HEK293T (cell line): ENCODE measurements at regions not wholly inside any gene's neighbourhood (a gene's known extent, or its start where the extent isn't known, plus 50 kb on each side); places are given as distances from the start of the nearest gene placed in this dataset.

Experiments
- CTCF ChIA-PET: fragments of 350-600 bp; formaldehyde crosslinking; extraction: SDS; loops from one replicate; lab custom pipeline; 2021; ENCODE audit warnings: antibody characterized with exemption, inconsistent platforms; lab: Yijun Ruan, JAX
- POLR2A ChIA-PET: fragments of 350-600 bp; formaldehyde crosslinking; extraction: SDS; loops from one replicate; lab custom pipeline; 2020; ENCODE audit warnings: antibody characterized with exemption, inconsistent platforms; lab: Yijun Ruan, JAX
- DNase-seq: peaks from one replicate; pipeline ENCODE4 v3.0.0; 2012; ENCODE audit warnings: mixed read lengths; ENCODE audit errors: extremely low spot score
- ARNT ChIP-seq: fragments of 450-650 bp; IDR thresholded peaks from 2 replicates; pipeline ENCODE4 v1.6.1; 2017; ENCODE audit warnings: mild to moderate bottlenecking
- BHLHE40 ChIP-seq: fragments of 450-650 bp; IDR thresholded peaks from 2 replicates; pipeline ENCODE4 v1.6.1; 2016; ENCODE audit warnings: mild to moderate bottlenecking, moderate library complexity, borderline replicate concordance
- CTBP1 ChIP-seq: fragments of 450-650 bp; IDR thresholded peaks from 2 replicates; pipeline ENCODE4 v1.6.1; 2016; ENCODE audit warnings: borderline replicate concordance
- ELF4 ChIP-seq: fragments of 450-650 bp; IDR thresholded peaks from 2 replicates; pipeline ENCODE4 v1.6.1; 2017; ENCODE audit warnings: antibody characterized with exemption
- FOXA1 ChIP-seq: fragments of 450-650 bp; IDR thresholded peaks from 2 replicates; pipeline ENCODE4 v1.6.1; 2016; ENCODE audit warnings: mild to moderate bottlenecking
- FOXK2 ChIP-seq: fragments of 450-650 bp; IDR thresholded peaks from 2 replicates; pipeline ENCODE4 v1.6.1; 2016; ENCODE audit warnings: mild to moderate bottlenecking
- FOXM1 ChIP-seq: fragments of 450-650 bp; IDR thresholded peaks from 2 replicates; pipeline ENCODE4 v1.6.1; 2017; ENCODE audit warnings: mild to moderate bottlenecking, borderline replicate concordance
- HDGF ChIP-seq: fragments of 450-650 bp; IDR thresholded peaks from 2 replicates; pipeline ENCODE4 v1.6.1; 2017; ENCODE audit warnings: antibody characterized with exemption, borderline replicate concordance
- L3MBTL2 ChIP-seq: fragments of 450-650 bp; conservative IDR thresholded peaks from 2 replicates; pipeline ENCODE4 v1.6.1; 2016; ENCODE audit warnings: mild to moderate bottlenecking
- LEF1 ChIP-seq: fragments of 450-650 bp; IDR thresholded peaks from 2 replicates; pipeline ENCODE4 v1.6.1; 2017; ENCODE audit warnings: mild to moderate bottlenecking, borderline replicate concordance
- NFRKB ChIP-seq: fragments of 450-650 bp; IDR thresholded peaks from 2 replicates; pipeline ENCODE4 v1.6.1; 2016; ENCODE audit warnings: mild to moderate bottlenecking, moderate library complexity
- PKNOX1 ChIP-seq: fragments of 450-650 bp; IDR thresholded peaks from 2 replicates; pipeline ENCODE4 v1.6.1; 2016
- SP1 ChIP-seq: fragments of 450-650 bp; IDR thresholded peaks from 2 replicates; pipeline ENCODE4 v1.6.1; 2017
- SUZ12 ChIP-seq: fragments of 450-650 bp; IDR thresholded peaks from 2 replicates; pipeline ENCODE4 v1.6.1; 2016; ENCODE audit warnings: mild to moderate bottlenecking
- TARDBP ChIP-seq: fragments of 450-650 bp; IDR thresholded peaks from 2 replicates; pipeline ENCODE4 v1.6.1; 2016
- ZNF384 ChIP-seq: fragments of 450-650 bp; IDR thresholded peaks from 2 replicates; pipeline ENCODE4 v1.6.1; 2016

GRCh38 chr1:59122527-59122926 is 174.4 kb upstream of the FGGY start:
- ChIA-PET POLR2A (no interaction called here), CTCF (no interaction called here)
- no peak for DNase-seq
- no peak for TF ChIP-seq ARNT
- no peak for TF ChIP-seq SUZ12
- no peak for TF ChIP-seq CTBP1
- TF ChIP-seq BHLHE40 = no peak
- TF ChIP-seq L3MBTL2 = no peak
- TF ChIP-seq HDGF = no peak
- TF ChIP-seq ELF4 = no peak

GRCh38 chr1:59123081-59123681 is 173.7 kb upstream of the FGGY start:
- TF ChIP-seq SUZ12 = no peak
- TF ChIP-seq HDGF = no peak
- TF ChIP-seq ELF4 = no peak
- no peak for TF ChIP-seq L3MBTL2
- TF ChIP-seq FOXA1 = no peak
- no peak for TF ChIP-seq ARNT
- TF ChIP-seq SP1 = no peak
- no peak for TF ChIP-seq FOXK2
- TF ChIP-seq LEF1 = no peak
- no peak for TF ChIP-seq BHLHE40
- TF ChIP-seq CTBP1 = no peak
- TF ChIP-seq TARDBP = no peak
- no peak for TF ChIP-seq NFRKB
- no peak for TF ChIP-seq PKNOX1
- TF ChIP-seq FOXM1 = no peak
- TF ChIP-seq ZNF384 = no peak
- CTCF ChIA-PET = interaction anchor here (0.6 kb wide), 1 partner anchor 25 kb away, joined by 3 read pairs; no protein-coding TSS in a partner anchor
- POLR2A ChIA-PET = no interaction called here
- DNase-seq = no peak

- ChIA-PET POLR2A (no interaction called here), CTCF (no interaction called here)
- TF ChIP-seq HDGF = no peak
- no peak for TF ChIP-seq TARDBP
- TF ChIP-seq SP1 = no peak
- no peak for TF ChIP-seq LEF1
- TF ChIP-seq L3MBTL2 = no peak
- no peak for TF ChIP-seq BHLHE40
- no peak for TF ChIP-seq FOXA1
- TF ChIP-seq FOXM1 = no peak
- no peak for DNase-seq
Observed at GRCh38 chr1:59124166-59124565, 172.7 kb upstream of the FGGY start.

- no peak for TF ChIP-seq SP1
- no peak for TF ChIP-seq NFRKB
- no peak for TF ChIP-seq FOXM1
- TF ChIP-seq LEF1 = no peak
- TF ChIP-seq L3MBTL2 = no peak
- TF ChIP-seq SUZ12 = no peak
- TF ChIP-seq BHLHE40 = no peak
- no peak for TF ChIP-seq CTBP1
- TF ChIP-seq TARDBP = no peak
- TF ChIP-seq FOXA1 = no peak
- no peak for TF ChIP-seq HDGF
- DNase-seq = no peak
- ChIA-PET CTCF (no interaction called here), POLR2A (no interaction called here)
Observed at GRCh38 chr1:59125154-59125553, 171.7 kb upstream of the FGGY start.

GRCh38 chr1:59125676-59126320 is 171.1 kb upstream of the FGGY start:
- CTCF ChIA-PET = interaction anchor here (1.1 kb wide), 1 partner anchor 53 kb away, joined by 4 read pairs; no protein-coding TSS in a partner anchor
- POLR2A ChIA-PET = no interaction called here
- TF ChIP-seq SUZ12 (no peak), SP1 (no peak), FOXM1 (no peak), NFRKB (no peak), LEF1 (no peak)
- DNase-seq = no peak

- no peak for DNase-seq
- no peak for TF ChIP-seq TARDBP
- no peak for TF ChIP-seq FOXA1
- TF ChIP-seq CTBP1 = no peak
- TF ChIP-seq ZNF384 = no peak
- no peak for TF ChIP-seq FOXM1
- TF ChIP-seq LEF1 = no peak
- TF ChIP-seq HDGF = no peak
- no peak for TF ChIP-seq ELF4
- no peak for TF ChIP-seq L3MBTL2
- TF ChIP-seq BHLHE40 = no peak
- POLR2A ChIA-PET = no interaction called here
- CTCF ChIA-PET = interaction anchor here (1.1 kb wide), 1 partner anchor 52 kb away, joined by 4 read pairs; no protein-coding TSS in a partner anchor
Observed at GRCh38 chr1:59126366-59126765, 170.5 kb upstream of the FGGY start.

- no peak for TF ChIP-seq FOXA1
- TF ChIP-seq NFRKB = no peak
- TF ChIP-seq SP1 = no peak
- TF ChIP-seq FOXM1 = no peak
- TF ChIP-seq ARNT = no peak
- TF ChIP-seq SUZ12 = no peak
- TF ChIP-seq TARDBP = no peak
- TF ChIP-seq CTBP1 = no peak
- TF ChIP-seq FOXK2 = no peak
- no peak for TF ChIP-seq ELF4
- no peak for TF ChIP-seq L3MBTL2
- no peak for TF ChIP-seq ZNF384
- no peak for TF ChIP-seq PKNOX1
- TF ChIP-seq HDGF = no peak
- TF ChIP-seq LEF1 = no peak
- TF ChIP-seq BHLHE40 = no peak
- ChIA-PET CTCF (interaction anchor here (0.6 to 0.8 kb wide), 2 partner anchors 9 to 924 kb away, joined by 3 read pairs; no protein-coding TSS in a partner anchor), POLR2A (interaction anchor here (0.7 kb wide), 1 partner anchor 344 kb away, joined by 4 read pairs; the partner anchor contains the start of gene JUN)
- DNase-seq = no peak
Observed at GRCh38 chr1:59128239-59128736, 168.6 kb upstream of the FGGY start.
